ENCODE measurements at regions not wholly inside any gene's neighbourhood (a gene's known extent, or its start where the extent isn't known, plus 50 kb on each side); places are given as distances from the start of the nearest gene placed in this dataset.

DNA sequence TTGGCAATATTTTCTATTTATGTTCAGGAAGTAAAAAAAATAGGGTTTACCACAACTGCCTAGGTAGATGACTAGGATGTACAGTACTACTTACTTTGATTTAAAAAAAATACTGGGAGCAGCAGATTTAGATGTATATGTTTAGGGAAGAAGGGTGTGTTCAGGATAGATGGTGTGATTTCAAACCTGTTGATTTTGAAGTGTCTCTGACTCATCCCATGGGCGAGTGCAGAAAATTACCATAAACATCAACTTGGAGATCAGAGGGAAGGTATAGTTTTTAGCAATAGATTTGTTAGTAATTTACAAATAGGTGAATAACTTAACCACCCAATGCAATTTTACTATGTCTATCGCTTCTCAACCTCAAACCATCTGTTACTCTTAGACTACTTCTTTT, 214.8 kb downstream of the NDFIP2 start:
- H3K4me3 ChIP-seq (ENCODE audit: low read depth in 1 of 3, low read length in 3 of 3), result no peak overlapping the region
- 82% methylated on average over 2 of the region's 2 CpGs for WGBS
- no peak overlapping the region for H3K9ac ChIP-seq (ENCODE audit: low read depth in 1 of 2, low read length in 2 of 2)
- no peak for DNase-seq (ENCODE audit: low spot score)
- H3K4me1 ChIP-seq (ENCODE audit: control insufficient read depth in 4 of 4, insufficient read depth in 4 of 4, low read length in 3 of 4), result no peaks in the 10 kb centered on the region
- H3K36me3 ChIP-seq (ENCODE audit: control insufficient read depth in 4 of 4, insufficient read depth in 3 of 4, low read depth in 1 of 4, low read length in 3 of 4), result no peaks in the 10 kb centered on the region
- TF ChIP-seq EGR1 (IDR thresholded peaks at IDR 0.05; ENCODE audit: low read depth in 2 of 2) (no peak), RAD21 (IDR thresholded peaks at IDR 0.05) (no peak), HNF4A (conservative IDR thresholded peaks at IDR 0.05) (no peak), HNF4G (IDR thresholded peaks at IDR 0.05) (no peak), FOXA2 (IDR thresholded peaks at IDR 0.05) (no peak), NR2F2 (IDR thresholded peaks at IDR 0.05) (no peak), SP1 (IDR thresholded peaks at IDR 0.05) (no peak), RXRA (IDR thresholded peaks at IDR 0.05) (no peak), FOXA1 (IDR thresholded peaks at IDR 0.05) (no peak), GABPA (IDR thresholded peaks at IDR 0.05 in 1 of 2, conservative IDR thresholded peaks at IDR 0.05 in 1 of 2) (no peak)
- TF ChIP-seq, protein P1, sequence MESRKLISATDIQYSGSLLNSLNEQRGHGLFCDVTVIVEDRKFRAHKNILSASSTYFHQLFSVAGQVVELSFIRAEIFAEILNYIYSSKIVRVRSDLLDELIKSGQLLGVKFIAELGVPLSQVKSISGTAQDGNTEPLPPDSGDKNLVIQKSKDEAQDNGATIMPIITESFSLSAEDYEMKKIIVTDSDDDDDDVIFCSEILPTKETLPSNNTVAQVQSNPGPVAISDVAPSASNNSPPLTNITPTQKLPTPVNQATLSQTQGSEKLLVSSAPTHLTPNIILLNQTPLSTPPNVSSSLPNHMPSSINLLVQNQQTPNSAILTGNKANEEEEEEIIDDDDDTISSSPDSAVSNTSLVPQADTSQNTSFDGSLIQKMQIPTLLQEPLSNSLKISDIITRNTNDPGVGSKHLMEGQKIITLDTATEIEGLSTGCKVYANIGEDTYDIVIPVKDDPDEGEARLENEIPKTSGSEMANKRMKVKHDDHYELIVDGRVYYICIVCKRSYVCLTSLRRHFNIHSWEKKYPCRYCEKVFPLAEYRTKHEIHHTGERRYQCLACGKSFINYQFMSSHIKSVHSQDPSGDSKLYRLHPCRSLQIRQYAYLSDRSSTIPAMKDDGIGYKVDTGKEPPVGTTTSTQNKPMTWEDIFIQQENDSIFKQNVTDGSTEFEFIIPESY (IDR thresholded peaks at IDR 0.05), result no peak
- TF ChIP-seq, protein P2, sequence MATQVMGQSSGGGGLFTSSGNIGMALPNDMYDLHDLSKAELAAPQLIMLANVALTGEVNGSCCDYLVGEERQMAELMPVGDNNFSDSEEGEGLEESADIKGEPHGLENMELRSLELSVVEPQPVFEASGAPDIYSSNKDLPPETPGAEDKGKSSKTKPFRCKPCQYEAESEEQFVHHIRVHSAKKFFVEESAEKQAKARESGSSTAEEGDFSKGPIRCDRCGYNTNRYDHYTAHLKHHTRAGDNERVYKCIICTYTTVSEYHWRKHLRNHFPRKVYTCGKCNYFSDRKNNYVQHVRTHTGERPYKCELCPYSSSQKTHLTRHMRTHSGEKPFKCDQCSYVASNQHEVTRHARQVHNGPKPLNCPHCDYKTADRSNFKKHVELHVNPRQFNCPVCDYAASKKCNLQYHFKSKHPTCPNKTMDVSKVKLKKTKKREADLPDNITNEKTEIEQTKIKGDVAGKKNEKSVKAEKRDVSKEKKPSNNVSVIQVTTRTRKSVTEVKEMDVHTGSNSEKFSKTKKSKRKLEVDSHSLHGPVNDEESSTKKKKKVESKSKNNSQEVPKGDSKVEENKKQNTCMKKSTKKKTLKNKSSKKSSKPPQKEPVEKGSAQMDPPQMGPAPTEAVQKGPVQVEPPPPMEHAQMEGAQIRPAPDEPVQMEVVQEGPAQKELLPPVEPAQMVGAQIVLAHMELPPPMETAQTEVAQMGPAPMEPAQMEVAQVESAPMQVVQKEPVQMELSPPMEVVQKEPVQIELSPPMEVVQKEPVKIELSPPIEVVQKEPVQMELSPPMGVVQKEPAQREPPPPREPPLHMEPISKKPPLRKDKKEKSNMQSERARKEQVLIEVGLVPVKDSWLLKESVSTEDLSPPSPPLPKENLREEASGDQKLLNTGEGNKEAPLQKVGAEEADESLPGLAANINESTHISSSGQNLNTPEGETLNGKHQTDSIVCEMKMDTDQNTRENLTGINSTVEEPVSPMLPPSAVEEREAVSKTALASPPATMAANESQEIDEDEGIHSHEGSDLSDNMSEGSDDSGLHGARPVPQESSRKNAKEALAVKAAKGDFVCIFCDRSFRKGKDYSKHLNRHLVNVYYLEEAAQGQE (IDR thresholded peaks at IDR 0.05), result no peak
- TF ChIP-seq, protein P3, sequence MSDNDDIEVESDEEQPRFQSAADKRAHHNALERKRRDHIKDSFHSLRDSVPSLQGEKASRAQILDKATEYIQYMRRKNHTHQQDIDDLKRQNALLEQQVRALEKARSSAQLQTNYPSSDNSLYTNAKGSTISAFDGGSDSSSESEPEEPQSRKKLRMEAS (IDR thresholded peaks at IDR 0.05), result no peak
- TF ChIP-seq, protein P4, sequence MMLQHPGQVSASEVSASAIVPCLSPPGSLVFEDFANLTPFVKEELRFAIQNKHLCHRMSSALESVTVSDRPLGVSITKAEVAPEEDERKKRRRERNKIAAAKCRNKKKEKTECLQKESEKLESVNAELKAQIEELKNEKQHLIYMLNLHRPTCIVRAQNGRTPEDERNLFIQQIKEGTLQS (IDR thresholded peaks at IDR 0.05), result no peak
- TF ChIP-seq, protein P5, sequence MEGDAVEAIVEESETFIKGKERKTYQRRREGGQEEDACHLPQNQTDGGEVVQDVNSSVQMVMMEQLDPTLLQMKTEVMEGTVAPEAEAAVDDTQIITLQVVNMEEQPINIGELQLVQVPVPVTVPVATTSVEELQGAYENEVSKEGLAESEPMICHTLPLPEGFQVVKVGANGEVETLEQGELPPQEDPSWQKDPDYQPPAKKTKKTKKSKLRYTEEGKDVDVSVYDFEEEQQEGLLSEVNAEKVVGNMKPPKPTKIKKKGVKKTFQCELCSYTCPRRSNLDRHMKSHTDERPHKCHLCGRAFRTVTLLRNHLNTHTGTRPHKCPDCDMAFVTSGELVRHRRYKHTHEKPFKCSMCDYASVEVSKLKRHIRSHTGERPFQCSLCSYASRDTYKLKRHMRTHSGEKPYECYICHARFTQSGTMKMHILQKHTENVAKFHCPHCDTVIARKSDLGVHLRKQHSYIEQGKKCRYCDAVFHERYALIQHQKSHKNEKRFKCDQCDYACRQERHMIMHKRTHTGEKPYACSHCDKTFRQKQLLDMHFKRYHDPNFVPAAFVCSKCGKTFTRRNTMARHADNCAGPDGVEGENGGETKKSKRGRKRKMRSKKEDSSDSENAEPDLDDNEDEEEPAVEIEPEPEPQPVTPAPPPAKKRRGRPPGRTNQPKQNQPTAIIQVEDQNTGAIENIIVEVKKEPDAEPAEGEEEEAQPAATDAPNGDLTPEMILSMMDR (IDR thresholded peaks at IDR 0.05; ENCODE audit: low read depth, low read length, missing input control), result no peak
- H3K27ac ChIP-seq (ENCODE audit: low read depth in 1 of 2, low read length in 2 of 2), result no peak overlapping the region
- no peaks in the 10 kb centered on the region for H3K9me3 ChIP-seq (ENCODE audit: control insufficient read depth in 4 of 4, low read length in 3 of 4)
- no peaks in the 10 kb centered on the region for H3K27me3 ChIP-seq (ENCODE audit: control insufficient read depth in 4 of 4, insufficient read depth in 4 of 4, low read length in 3 of 4)

DNA sequence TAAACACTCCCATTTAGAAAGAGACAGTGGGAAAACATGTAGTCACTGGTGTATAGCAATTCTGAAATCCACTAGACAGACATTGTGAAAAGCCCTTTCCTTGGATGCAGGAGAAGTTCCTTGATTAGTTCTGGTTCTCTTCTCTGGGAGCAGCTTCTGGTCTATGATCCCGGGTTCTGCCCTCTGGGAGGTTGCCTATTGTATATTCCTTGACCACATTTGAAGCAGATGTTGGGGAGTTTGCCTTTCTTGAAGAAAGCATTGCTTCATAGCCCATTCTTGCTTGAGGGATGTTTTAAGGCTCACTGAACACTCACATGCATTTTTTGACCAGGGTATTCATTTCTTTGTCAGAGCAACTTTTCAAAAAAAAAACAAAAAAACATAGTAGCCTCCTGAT, 211.9 kb downstream of the NDFIP2 start:
- no peak overlapping the region for H3K9ac ChIP-seq (ENCODE audit: low read depth in 1 of 2, low read length in 2 of 2)
- no peaks in the 10 kb centered on the region for H3K4me1 ChIP-seq (ENCODE audit: control insufficient read depth in 4 of 4, insufficient read depth in 4 of 4, low read length in 3 of 4)
- H3K9me3 ChIP-seq (ENCODE audit: control insufficient read depth in 4 of 4, low read length in 3 of 4), result no peaks in the 10 kb centered on the region
- H3K36me3 ChIP-seq (ENCODE audit: control insufficient read depth in 4 of 4, insufficient read depth in 3 of 4, low read depth in 1 of 4, low read length in 3 of 4), result no peaks in the 10 kb centered on the region
- H3K27ac ChIP-seq (ENCODE audit: low read depth in 1 of 2, low read length in 2 of 2), result no peak overlapping the region
- H3K27me3 ChIP-seq (ENCODE audit: control insufficient read depth in 4 of 4, insufficient read depth in 4 of 4, low read length in 3 of 4), result no peaks in the 10 kb centered on the region
- TF ChIP-seq, protein P4 (IDR thresholded peaks at IDR 0.05), result no peak
- TF ChIP-seq FOXA2 (IDR thresholded peaks at IDR 0.05), result no peak
- TF ChIP-seq, protein P5 (IDR thresholded peaks at IDR 0.05; ENCODE audit: low read depth, low read length, missing input control), result no peak
- TF ChIP-seq, protein P1 (IDR thresholded peaks at IDR 0.05), result no peak
- TF ChIP-seq GABPA (IDR thresholded peaks at IDR 0.05 in 1 of 2, conservative IDR thresholded peaks at IDR 0.05 in 1 of 2), result no peak
- no peak for TF ChIP-seq JUND (IDR thresholded peaks at IDR 0.05)
- TF ChIP-seq, protein P3 (IDR thresholded peaks at IDR 0.05), result no peak
- no peak for TF ChIP-seq RAD21 (IDR thresholded peaks at IDR 0.05)
- TF ChIP-seq NR2F2 (IDR thresholded peaks at IDR 0.05), result no peak
- no peak for TF ChIP-seq EGR1 (IDR thresholded peaks at IDR 0.05; ENCODE audit: low read depth in 2 of 2)
- no peak for TF ChIP-seq TAF1 (conservative IDR thresholded peaks at IDR 0.05)
- WGBS, result 92% methylated on average over 1 of the region's 1 CpG
- no peak overlapping the region for H3K4me3 ChIP-seq (ENCODE audit: low read depth in 1 of 3, low read length in 3 of 3)
- no peak for DNase-seq (ENCODE audit: low spot score)

Measured in liver (tissue), 8 donors.